CD4-positive, alpha-beta T cell treated with Interleukin-6 at 100 ng/mL for 8 hours (primary cell): ENCODE measurements at regions not wholly inside any gene's neighbourhood (a gene's known extent, or its start where the extent isn't known, plus 50 kb on each side); places are given as distances from the start of the nearest gene placed in this dataset.
"Not testable (repeated sequence)": the region's sequence is repeated elsewhere in the genome, so short reads cannot be mapped to it uniquely, and the experiment has no call there.

ENCODE experiments used
- DNase-seq: peaks from one replicate; pipeline ENCODE4 v3.0.0-alpha.2; 2020; ENCODE audit warnings: mixed read lengths, low spot score

DNA sequence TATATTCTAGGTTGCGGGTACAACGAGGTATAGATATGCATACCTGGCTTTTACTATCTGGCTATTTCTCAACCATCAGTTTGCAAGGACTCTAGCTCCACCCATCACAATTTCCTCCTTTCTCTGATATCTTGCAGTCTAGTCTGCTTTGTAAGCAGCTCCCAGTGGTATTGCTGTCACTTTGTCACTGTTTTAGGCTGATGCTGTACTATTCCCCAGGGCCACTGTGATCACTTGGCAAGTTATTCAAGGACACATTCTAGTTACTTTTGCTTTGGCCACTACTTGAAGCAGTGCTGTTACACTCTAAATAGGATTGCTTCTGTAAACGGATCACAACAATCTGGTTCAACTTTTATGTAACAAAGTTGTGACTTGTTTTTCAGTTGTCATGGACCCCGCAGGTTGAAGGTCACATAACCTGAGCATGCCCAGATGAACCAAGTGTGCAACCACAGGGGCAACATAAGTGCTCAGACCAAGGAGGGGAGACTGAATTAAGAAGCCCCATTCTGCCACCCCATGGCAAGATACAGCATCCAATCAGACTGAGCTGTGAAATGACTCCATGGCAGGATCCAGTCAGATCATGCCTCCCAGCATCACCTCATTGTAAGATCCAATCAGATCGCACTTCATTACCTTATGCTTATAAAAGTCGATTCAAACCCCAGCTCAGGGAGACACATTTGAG, 588.4 kb upstream of the CITED2 start:
- no peak for DNase-seq

- no peak for DNase-seq
Observed at GRCh38 chr6:139961190-139961589, 586.7 kb upstream of the CITED2 start.

DNA sequence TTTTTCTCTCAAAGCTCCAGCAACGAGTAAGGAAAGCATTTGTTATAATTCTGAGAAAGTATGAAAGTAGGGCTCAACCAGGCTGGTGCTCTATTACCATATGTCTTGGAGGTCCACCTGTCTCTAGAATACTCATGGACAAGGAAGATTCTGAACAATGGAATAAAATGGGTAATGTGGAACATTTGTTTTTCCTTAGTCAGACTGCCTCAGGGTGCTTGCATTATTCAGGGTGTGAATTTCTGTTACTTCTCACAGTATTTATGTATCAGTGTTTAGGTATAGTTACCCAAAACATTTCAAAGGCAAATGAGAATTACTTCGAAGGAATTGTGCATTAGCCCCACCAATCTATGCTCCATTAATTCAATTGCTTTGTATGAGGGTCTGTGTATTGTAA, 586.2 kb upstream of the CITED2 start:
- DNase-seq, result no peak

DNA sequence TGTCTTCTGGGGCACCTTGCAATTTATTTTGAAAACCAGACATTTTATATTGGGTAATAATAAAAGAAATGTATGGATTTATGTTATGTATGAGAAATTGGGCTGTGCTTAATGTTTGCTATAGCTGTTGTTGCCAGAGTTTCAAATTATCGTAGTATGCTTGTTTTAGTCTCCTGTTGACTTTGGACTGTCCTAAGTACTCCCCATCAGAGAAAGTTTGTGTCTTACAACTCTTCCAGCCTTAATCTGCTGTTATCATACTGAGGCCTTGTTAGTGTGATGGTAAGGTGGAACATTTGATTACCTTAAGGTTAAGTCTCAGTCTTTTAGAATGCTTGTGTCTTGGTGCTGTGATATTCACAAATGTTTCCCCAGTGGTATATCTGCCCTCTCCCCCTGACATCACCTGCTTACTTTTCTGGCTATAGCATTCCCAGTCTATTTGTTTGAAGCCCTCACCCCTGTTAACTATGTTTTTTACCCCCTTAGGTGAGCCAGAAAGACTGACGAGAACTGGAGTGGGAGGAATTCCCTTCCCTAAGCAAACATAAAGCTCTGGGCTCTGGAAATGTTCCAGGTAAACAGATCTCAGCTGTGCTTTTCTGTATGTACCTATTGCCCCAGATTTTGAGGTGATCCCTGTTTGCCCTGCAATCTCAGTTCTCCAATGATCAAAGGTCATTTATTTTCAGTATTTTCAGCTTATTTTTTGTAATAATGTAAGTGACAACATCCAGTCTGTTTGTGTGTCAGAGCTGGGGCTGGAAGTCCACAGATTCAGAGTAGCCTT, 581.1 kb upstream of the CITED2 start:
- no peak for DNase-seq

DNA sequence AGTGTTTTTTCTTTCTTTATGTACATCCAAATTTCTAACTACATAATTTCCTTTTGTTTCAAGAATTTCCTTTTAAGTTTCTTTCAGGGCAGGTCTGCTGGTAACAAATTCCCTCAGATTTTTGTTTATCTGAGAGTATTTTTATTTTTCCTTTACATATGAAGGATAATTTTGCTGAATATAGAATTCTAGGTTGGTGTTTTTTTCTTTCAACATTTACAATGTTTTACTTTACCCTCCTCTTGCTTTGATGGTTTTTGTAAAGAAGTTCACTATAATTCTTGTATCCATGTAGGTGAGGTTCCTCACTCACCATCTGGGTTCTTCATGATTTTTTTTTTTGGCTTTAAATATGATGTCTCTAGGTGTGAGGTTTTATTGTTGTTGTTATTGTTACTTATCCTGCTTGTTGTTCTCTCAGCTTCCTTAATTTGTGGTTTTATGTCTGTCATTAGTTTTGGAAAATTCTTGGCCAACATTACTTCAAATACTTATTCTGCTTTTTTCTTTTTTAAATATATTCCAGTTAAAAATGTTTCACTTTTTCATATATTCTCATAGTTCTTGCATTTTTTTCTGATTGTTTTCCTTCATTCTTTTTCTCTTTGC, 580.1 kb upstream of the CITED2 start:
- DNase-seq, result no peak

GRCh38 chr6:139953780-139954179, 579.3 kb upstream of the CITED2 start:
- not testable (repeated sequence) for DNase-seq

DNA sequence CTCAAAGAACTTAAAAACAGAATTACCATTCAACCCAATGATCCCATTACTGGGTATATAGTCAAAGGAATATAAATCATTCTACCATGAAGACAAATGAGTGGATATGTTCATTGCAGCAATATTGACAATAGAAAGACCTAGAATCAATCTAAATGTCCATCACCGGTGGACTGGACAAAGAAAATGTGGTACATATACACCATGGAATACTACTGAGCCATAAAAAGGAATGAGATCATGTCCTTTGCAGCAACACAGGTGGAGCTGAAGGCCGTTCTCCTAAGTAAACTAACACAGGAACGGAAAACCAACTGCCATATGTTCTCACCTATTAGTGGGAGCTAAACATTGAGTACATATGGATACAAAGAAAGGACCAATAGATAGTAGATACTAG, 576.7 kb upstream of the CITED2 start:
- DNase-seq, result no peak

GRCh38 chr6:139944976-139945375, 570.5 kb upstream of the CITED2 start:
- no peak for DNase-seq

DNA sequence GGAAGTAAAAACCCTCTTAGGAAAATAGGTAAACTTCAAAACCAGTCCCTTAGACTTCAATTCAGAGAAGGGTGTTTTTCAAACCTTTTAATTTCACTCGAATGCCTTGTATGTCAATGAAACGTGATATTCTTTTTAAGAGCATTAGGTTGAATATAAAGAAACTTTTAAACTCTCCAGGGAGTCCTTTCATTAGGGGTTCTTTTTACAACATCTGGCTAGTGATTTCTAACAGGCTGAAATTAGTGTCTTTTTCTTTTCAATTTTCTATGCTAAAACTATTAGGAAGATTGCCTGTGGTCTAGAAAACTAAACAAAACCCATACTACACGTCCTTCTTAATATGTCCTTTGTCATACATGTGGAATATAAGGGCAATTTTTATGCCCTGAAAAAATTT, 569.7 kb upstream of the CITED2 start:
- no peak for DNase-seq

GRCh38 chr6:139943391-139943790, 568.9 kb upstream of the CITED2 start:
- DNase-seq, result no peak

DNA sequence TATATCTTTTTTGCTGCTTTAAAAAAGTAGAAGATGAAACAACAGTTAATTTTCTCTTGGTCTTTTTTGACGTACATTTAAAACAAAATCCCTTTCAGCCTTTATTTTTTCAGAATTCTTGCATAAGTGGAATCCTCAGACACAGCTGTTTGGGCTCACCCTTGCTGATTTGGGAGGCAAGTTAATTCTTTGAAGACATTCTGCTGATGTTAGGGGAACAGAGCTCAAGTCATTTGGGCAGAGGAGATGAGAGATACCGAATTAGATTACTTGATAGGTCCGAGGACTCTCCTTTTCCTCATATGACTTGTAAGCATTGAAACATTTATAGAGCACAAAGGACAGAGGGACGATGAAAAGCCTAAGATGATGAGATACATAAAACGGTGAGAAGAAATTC, 567.9 kb upstream of the CITED2 start:
- DNase-seq, result no peak

- no peak for DNase-seq
Observed at GRCh38 chr6:139941826-139942225, 567.4 kb upstream of the CITED2 start.

DNA sequence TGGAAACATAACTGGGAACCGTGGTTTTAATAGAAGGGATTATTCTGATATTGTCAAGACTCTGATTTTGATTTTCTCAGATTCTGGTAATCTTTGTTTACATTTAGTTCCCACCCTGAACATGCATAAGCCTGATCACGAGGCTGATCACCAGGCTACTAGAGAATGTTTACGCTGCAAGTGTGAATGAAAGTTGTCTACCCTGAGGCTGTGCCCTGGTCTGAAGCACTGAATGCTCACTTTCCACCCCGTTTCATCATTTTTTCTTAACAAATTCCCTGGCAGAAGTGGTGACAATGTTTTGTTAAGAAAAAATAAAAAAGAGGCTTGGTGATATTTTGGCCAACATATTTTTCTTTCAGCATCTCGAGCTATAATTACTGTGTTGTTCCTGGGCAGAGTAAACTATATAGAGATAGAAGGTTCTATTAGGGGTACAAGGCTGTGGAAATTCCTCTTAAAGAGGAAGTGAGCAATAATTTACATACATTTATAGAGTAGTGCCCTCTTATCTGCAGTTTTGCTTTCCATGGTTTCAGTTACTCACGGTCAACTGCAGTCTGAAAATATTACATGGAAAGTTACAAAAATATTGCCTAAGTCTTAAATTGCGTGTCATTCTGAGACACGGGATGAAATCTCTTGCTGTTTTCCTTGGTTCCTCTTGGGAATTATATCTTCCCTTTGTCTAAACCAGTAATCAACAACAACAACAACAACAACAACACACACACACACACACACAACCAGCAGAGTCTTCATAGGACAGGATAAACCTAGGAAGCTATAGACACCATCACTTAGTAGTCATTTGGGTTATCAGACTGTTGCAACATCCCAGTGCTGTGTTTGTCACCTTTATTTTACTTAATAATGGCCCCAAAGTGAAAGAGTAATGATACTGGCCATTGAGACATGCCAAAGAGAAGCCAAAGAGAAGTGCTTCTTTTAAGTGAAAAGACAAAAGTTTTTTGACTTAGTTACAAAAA, 566.6 kb upstream of the CITED2 start:
- no peak for DNase-seq

- no peak for DNase-seq
Observed at GRCh38 chr6:139939189-139939979, 564.9 kb upstream of the CITED2 start.

DNA sequence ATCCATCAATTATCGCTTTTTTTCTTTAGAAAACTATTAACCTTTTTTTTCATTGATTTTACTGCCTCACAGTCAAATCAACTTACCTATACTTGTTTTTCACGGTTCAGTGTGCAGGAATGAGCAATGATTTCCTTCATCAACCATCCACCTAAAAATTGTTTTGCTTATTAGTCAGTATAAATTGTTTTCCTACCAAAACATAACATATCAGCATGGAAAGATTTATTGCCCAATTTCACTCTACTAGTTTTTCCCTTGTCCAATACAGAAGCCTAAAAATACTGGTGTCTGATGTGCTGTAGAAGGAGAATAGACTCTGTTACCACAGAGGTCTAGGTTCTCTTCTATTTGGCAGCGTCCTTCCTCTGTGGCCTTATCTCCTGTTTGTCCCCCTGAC, 558.2 kb upstream of the CITED2 start:
- no peak for DNase-seq

- DNase-seq, result no peak
Observed at GRCh38 chr6:139931747-139932146, 557.3 kb upstream of the CITED2 start.

GRCh38 chr6:139927742-139928305, 553.4 kb upstream of the CITED2 start:
- no peak for DNase-seq

DNA sequence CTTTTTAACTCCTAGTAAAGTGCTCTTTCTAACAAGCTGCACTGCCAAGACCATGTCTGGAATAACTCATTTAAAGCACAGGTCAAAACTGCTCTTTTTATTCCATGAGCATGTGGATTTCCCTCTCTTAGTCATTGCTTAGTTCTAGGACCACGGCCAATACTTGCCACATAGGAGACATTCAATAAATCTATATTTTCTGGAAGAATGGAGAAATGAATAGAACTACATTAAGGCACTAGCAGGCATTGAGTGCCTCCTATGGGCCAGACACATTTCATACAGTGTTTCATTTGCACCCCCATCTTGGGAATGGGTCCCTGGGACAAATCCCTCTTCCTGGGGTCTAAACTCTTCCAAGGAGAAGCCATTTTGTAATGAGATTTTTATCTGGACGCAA, 552.8 kb upstream of the CITED2 start:
- no peak for DNase-seq

- no peak for DNase-seq
Observed at GRCh38 chr6:139926711-139927110, 552.3 kb upstream of the CITED2 start.

- DNase-seq, result no peak
Observed at GRCh38 chr6:139925894-139926641, 551.6 kb upstream of the CITED2 start.
